ENCODE measurements at regions not wholly inside any gene's neighbourhood (a gene's known extent, or its start where the extent isn't known, plus 50 kb on each side); places are given as distances from the start of the nearest gene placed in this dataset.

DNA sequence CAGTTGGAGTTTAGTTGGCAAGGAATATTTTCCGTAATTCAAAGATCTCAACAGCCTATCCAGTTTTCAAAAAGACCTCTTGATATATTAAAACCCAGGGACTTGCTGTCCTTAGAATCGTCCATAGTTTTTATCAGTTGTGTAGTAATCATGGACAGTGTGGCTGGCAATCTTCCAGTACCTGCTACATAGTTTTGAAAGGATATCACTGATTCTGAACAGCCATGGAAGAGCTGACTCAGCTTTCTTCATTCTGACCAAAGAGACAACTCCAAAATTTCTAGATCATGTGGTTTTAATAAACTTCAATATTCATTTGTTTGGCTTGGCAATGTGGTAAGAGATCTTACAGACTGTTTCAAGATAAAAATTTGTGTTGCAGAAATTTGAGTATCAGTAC is 616.7 kb downstream of the TDRD15 start:
- no peaks in the 10 kb centered on the region for H3K36me3 ChIP-seq (ENCODE audit: control insufficient read depth, insufficient read depth, low read length)
- H3K4me1 ChIP-seq (ENCODE audit: control insufficient read depth, insufficient read depth, low read length) = no peaks in the 10 kb centered on the region
- H3K4me3 ChIP-seq (ENCODE audit: low read depth, low read length) = no peak overlapping the region
- H3K27me3 ChIP-seq (ENCODE audit: control insufficient read depth, insufficient read depth, low read length) = no peaks in the 10 kb centered on the region
- no peaks in the 10 kb centered on the region for H3K9me3 ChIP-seq (ENCODE audit: control insufficient read depth, insufficient read depth, low read depth, low read length)
- no peak overlapping the region for H3K9ac ChIP-seq (ENCODE audit: low read length)
- no peak overlapping the region for H3K27ac ChIP-seq (ENCODE audit: low read depth, low read length)

DNA sequence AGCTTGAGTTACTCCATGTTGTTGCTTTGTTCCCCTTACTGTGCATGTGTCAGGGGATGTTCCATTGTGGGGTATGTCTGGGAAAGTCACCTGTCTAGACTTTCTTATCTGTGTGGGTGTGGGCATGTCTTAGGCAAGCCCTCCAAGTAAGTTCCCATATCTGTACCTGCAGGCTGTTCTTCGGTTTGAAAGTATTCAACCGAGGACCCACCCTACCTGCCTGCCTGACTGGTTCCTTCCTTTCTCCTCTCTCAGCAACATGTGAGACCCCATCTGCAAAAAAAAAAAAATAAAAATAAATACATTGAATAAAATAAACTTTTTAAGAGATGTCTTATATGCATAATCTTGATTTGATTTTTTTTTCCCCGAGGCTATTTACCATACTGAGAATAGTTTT is 622.7 kb downstream of the TDRD15 start:
- Histone ChIP-seq H3K9me3 (ENCODE audit: control insufficient read depth, insufficient read depth, low read depth, low read length) (peaks cover 13% of the 10 kb centered on the region), H3K27me3 (ENCODE audit: control insufficient read depth, insufficient read depth, low read length) (no peaks in the 10 kb centered on the region), H3K27ac (ENCODE audit: low read depth, low read length) (no peak overlapping the region)

DNA sequence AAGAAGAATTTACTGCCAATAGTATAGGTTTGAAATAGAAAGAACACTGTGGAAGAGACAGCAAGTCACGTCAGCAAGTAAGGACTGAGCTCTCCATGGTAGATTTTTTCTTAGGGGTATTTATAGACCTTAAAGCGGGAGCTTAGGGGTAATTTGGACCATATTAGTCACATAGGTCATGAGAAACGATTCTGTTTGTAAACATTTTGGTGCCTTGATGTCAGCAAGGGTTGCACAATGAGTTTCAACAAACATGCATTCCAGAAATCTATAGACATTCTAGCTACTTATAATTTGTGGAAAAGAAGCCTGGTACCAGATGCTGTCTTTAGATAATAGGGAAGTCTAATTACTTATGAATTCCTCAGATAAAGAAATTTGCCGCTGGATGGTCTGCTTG is 624.7 kb downstream of the TDRD15 start:
- Histone ChIP-seq H3K27me3 (ENCODE audit: control insufficient read depth, insufficient read depth, low read length) (no peaks in the 10 kb centered on the region), H3K9ac (ENCODE audit: low read length) (no peak overlapping the region), H3K27ac (ENCODE audit: low read depth, low read length) (no peak overlapping the region)

More for the DNA sequence above, 622.7 kb downstream of the TDRD15 start:
- Histone ChIP-seq H3K36me3 (ENCODE audit: control insufficient read depth, insufficient read depth, low read length) (no peaks in the 10 kb centered on the region), H3K4me1 (ENCODE audit: control insufficient read depth, insufficient read depth, low read length) (no peaks in the 10 kb centered on the region), H3K4me3 (ENCODE audit: low read depth, low read length) (no peak overlapping the region), H3K9ac (ENCODE audit: low read length) (no peak overlapping the region)

DNA sequence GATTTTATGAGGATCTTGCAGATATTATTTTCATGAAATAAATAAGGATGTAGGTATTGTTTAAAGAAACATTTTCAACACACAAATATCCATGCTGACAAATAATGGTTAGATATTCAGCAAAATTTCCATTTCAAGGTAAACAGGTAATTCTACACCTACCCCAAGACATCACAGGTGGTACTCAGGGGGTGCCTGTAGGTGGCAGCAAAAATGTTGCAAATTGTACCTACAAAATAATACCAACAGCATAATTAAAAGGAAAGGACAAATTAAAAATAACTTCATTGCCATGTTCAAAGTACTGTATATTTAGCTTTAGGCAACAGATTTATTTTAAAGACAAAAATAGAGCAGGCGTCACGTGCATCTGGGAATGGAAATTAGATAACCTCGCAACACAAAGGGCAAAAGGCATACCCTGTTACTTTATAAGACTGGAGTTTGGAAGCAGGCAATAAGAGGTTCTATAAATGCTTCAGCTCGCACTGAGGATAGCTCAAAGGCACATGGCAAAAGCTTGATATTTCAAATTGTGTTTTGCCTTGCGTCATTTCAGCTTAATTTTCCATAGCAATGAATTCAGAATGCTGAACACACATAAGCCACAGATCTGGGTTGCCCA is 630.5 kb downstream of the TDRD15 start:
- H3K27me3 ChIP-seq (ENCODE audit: control insufficient read depth, insufficient read depth, low read length) = no peaks in the 10 kb centered on the region
- H3K36me3 ChIP-seq (ENCODE audit: control insufficient read depth, insufficient read depth, low read length) = no peaks in the 10 kb centered on the region
- H3K27ac ChIP-seq (ENCODE audit: low read depth, low read length) = no peak overlapping the region
- H3K9me3 ChIP-seq (ENCODE audit: control insufficient read depth, insufficient read depth, low read depth, low read length) = peaks cover 8% of the 10 kb centered on the region
- no peak overlapping the region for H3K4me3 ChIP-seq (ENCODE audit: low read depth, low read length)
- H3K9ac ChIP-seq (ENCODE audit: low read length) = no peak overlapping the region
- peaks cover 3% of the 10 kb centered on the region for H3K4me1 ChIP-seq (ENCODE audit: control insufficient read depth, insufficient read depth, low read length)

More for the DNA sequence above, 624.7 kb downstream of the TDRD15 start:
- Histone ChIP-seq H3K4me3 (ENCODE audit: low read depth, low read length) (no peak overlapping the region), H3K4me1 (ENCODE audit: control insufficient read depth, insufficient read depth, low read length) (no peaks in the 10 kb centered on the region), H3K36me3 (ENCODE audit: control insufficient read depth, insufficient read depth, low read length) (no peaks in the 10 kb centered on the region), H3K9me3 (ENCODE audit: control insufficient read depth, insufficient read depth, low read depth, low read length) (peaks cover 13% of the 10 kb centered on the region)

DNA sequence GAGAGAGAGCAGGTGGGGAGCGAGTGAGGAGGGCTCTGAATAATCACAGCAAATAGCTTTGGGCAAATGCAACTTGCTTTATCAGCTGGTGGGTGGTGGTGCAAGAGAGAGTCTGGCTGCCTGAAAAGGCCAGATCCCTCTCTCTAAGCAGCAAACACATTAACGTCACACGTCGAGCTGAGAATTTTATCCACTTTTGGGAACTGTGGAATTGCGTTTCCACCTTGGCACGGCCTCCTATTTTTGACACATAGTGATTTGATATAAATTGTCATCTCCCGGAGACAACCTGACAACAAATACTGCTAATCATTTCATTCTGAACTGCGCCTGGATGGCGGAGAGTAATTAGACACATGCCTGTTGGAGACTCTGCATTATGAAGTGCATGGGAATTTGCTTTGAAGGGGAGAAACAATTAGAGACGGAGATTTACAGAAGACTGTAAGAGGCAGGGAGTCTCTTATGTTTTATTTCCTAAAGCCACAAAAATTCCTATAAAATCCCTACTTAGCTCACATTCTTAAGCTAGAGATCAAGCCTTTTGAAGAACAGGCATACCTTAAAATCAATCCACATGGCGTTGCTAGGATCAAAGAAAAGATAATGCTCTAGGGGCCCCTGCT is 634.1 kb downstream of the TDRD15 start:
- peaks cover 4% of the 10 kb centered on the region for H3K4me1 ChIP-seq (ENCODE audit: control insufficient read depth, insufficient read depth, low read length)
- H3K4me3 ChIP-seq (ENCODE audit: low read depth, low read length) = no peak overlapping the region
- H3K9me3 ChIP-seq (ENCODE audit: control insufficient read depth, insufficient read depth, low read depth, low read length) = peaks cover 8% of the 10 kb centered on the region
- H3K27me3 ChIP-seq (ENCODE audit: control insufficient read depth, insufficient read depth, low read length) = no peaks in the 10 kb centered on the region
- no peak overlapping the region for H3K27ac ChIP-seq (ENCODE audit: low read depth, low read length)
- H3K36me3 ChIP-seq (ENCODE audit: control insufficient read depth, insufficient read depth, low read length) = no peaks in the 10 kb centered on the region
- no peak overlapping the region for H3K9ac ChIP-seq (ENCODE audit: low read length)

DNA sequence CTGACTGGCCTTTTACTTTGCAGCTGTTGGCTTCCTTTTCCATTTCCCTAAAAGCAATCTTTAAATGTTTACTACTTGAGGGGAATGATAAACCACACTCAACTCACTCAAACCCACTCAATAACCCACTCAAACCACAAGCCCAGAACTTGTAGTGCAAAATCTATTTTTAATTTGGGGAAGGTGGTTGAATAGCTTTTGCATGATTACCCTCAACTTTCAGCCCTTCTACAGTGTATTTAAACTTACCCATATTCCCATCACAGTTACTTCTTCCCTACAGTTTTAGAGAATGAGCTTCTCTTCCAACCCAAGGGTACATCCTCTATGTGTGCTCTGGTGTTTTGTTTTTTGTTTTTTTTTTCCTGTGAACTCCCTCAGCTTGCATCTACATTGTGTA is 636.1 kb downstream of the TDRD15 start:
- Histone ChIP-seq H3K9ac (ENCODE audit: low read length) (no peak overlapping the region), H3K4me1 (ENCODE audit: control insufficient read depth, insufficient read depth, low read length) (peaks cover 11% of the 10 kb centered on the region), H3K9me3 (ENCODE audit: control insufficient read depth, insufficient read depth, low read depth, low read length) (peaks cover 8% of the 10 kb centered on the region), H3K27ac (ENCODE audit: low read depth, low read length) (no peak overlapping the region), H3K36me3 (ENCODE audit: control insufficient read depth, insufficient read depth, low read length) (no peaks in the 10 kb centered on the region), H3K4me3 (ENCODE audit: low read depth, low read length) (no peak overlapping the region), H3K27me3 (ENCODE audit: control insufficient read depth, insufficient read depth, low read length) (no peaks in the 10 kb centered on the region)

DNA sequence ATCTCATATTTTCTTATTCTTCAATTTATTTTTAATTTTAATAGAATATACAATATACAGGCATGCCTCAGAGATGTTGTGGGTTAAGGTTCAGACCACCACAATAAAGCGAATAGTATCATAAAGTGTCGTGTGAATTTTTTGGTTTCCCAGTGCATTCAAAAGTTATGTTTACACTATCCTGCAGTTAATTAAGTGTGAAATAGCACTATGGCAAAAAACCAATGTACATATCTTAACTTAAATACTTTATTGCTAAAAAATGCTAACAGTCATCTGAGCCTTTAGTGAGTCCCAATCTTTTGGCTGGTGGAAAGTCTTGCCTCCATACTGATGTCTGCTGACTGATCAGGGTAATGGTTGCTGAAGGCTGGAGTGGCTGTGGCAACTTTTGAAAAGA is 637.6 kb downstream of the TDRD15 start:
- Histone ChIP-seq H3K9ac (ENCODE audit: low read length) (no peak overlapping the region), H3K36me3 (ENCODE audit: control insufficient read depth, insufficient read depth, low read length) (no peaks in the 10 kb centered on the region), H3K27ac (ENCODE audit: low read depth, low read length) (no peak overlapping the region), H3K9me3 (ENCODE audit: control insufficient read depth, insufficient read depth, low read depth, low read length) (peaks cover 4% of the 10 kb centered on the region), H3K4me1 (ENCODE audit: control insufficient read depth, insufficient read depth, low read length) (peaks cover 11% of the 10 kb centered on the region), H3K4me3 (ENCODE audit: low read depth, low read length) (no peak overlapping the region), H3K27me3 (ENCODE audit: control insufficient read depth, insufficient read depth, low read length) (no peaks in the 10 kb centered on the region)

DNA sequence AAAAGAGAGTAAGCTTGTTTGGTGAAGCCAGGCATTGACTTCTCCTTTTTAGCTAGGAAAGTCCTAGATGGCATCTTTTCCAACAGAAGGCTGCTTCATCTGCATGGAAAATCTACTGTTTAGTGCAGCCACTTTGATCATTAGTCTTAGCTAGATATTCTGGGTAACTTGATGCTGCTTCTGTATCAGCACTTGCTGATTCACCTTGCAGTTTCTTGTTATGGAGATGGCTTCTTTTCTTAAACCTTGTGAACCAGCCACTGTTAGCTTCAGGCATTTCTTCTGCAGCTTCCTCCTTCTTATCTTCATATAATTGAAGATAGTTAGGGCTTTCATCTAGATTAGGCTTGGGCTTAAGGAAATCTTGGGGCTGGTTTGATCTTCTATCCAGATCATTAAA is 639.7 kb downstream of the TDRD15 start:
- Histone ChIP-seq H3K4me1 (ENCODE audit: control insufficient read depth, insufficient read depth, low read length) (peaks cover 11% of the 10 kb centered on the region), H3K4me3 (ENCODE audit: low read depth, low read length) (no peak overlapping the region), H3K27ac (ENCODE audit: low read depth, low read length) (no peak overlapping the region), H3K9ac (ENCODE audit: low read length) (no peak overlapping the region), H3K9me3 (ENCODE audit: control insufficient read depth, insufficient read depth, low read depth, low read length) (no peaks in the 10 kb centered on the region), H3K27me3 (ENCODE audit: control insufficient read depth, insufficient read depth, low read length) (no peaks in the 10 kb centered on the region), H3K36me3 (ENCODE audit: control insufficient read depth, insufficient read depth, low read length) (no peaks in the 10 kb centered on the region)

DNA sequence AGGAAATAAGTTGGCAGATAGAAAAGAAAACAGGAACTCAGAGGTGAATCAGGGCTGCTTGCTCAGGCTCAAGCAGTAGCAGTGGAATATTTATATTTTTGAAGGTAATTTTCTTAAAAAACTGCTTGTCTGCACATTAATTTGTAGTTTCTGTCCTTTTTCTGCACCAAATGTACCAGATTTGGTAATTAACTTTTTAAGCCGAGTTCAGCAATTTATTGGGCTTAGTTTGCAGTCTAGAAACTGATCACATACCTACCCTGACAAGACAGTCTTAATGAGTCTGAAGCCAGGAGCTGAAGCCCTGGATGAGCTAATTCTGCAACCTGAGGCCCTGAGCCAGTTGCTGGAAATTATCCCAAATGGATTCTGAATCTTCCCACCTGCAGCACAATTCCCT is 647.0 kb downstream of the TDRD15 start:
- no peaks in the 10 kb centered on the region for H3K27me3 ChIP-seq (ENCODE audit: control insufficient read depth, insufficient read depth, low read length)
- no peaks in the 10 kb centered on the region for H3K36me3 ChIP-seq (ENCODE audit: control insufficient read depth, insufficient read depth, low read length)
- H3K9ac ChIP-seq (ENCODE audit: low read length) = no peak overlapping the region
- H3K9me3 ChIP-seq (ENCODE audit: control insufficient read depth, insufficient read depth, low read depth, low read length) = no peaks in the 10 kb centered on the region
- no peak overlapping the region for H3K27ac ChIP-seq (ENCODE audit: low read depth, low read length)
- no peaks in the 10 kb centered on the region for H3K4me1 ChIP-seq (ENCODE audit: control insufficient read depth, insufficient read depth, low read length)
- H3K4me3 ChIP-seq (ENCODE audit: low read depth, low read length) = no peak overlapping the region

DNA sequence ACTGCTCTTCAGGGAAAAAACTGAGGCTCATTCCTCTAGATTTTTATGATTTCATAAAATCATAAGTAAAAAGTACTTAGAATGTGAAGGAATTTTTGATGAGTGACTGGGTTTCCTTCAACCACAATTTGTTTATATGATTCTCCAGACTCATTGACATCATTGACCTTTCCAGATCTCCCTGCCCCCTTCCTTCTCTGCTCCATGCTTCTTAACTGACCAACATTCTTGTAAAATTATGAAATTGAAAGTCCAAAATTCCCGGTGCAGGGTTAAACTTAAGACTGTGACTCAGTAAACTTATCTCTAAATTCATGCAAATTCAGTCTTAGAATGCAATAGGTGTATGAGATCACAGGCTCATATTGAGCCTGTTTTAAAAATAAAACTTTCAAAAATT is 648.9 kb downstream of the TDRD15 start:
- no peak overlapping the region for H3K4me3 ChIP-seq (ENCODE audit: low read depth, low read length)
- no peak overlapping the region for H3K27ac ChIP-seq (ENCODE audit: low read depth, low read length)
- no peaks in the 10 kb centered on the region for H3K36me3 ChIP-seq (ENCODE audit: control insufficient read depth, insufficient read depth, low read length)
- no peaks in the 10 kb centered on the region for H3K27me3 ChIP-seq (ENCODE audit: control insufficient read depth, insufficient read depth, low read length)
- no peak overlapping the region for H3K9ac ChIP-seq (ENCODE audit: low read length)
- H3K9me3 ChIP-seq (ENCODE audit: control insufficient read depth, insufficient read depth, low read depth, low read length) = no peaks in the 10 kb centered on the region
- H3K4me1 ChIP-seq (ENCODE audit: control insufficient read depth, insufficient read depth, low read length) = no peaks in the 10 kb centered on the region

DNA sequence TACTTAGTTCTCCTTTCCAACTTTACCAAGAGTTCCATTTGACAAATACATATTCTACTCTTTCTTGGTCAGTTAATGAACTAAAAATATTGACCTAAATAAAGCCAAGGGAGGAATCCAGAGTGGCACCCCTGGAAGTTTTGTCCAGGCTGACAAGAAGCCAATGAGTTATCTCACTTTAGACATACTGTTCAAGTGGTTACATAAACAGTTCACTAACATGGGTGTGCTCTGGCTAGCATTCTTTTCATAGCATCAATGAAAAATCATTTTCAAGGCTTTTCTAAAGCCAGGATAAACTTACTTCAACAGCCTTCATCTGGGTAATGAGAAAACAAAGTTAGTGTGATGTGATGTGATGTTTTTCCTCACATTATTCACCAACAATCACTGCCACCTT is 649.4 kb downstream of the TDRD15 start:
- Histone ChIP-seq H3K27me3 (ENCODE audit: control insufficient read depth, insufficient read depth, low read length) (no peaks in the 10 kb centered on the region), H3K4me3 (ENCODE audit: low read depth, low read length) (no peak overlapping the region), H3K4me1 (ENCODE audit: control insufficient read depth, insufficient read depth, low read length) (no peaks in the 10 kb centered on the region), H3K36me3 (ENCODE audit: control insufficient read depth, insufficient read depth, low read length) (no peaks in the 10 kb centered on the region), H3K27ac (ENCODE audit: low read depth, low read length) (no peak overlapping the region), H3K9ac (ENCODE audit: low read length) (no peak overlapping the region), H3K9me3 (ENCODE audit: control insufficient read depth, insufficient read depth, low read depth, low read length) (no peaks in the 10 kb centered on the region)

All from HUES6 (cell line).